Loucy (cell line): ENCODE measurements at regions not wholly inside any gene's neighbourhood (a gene's known extent, or its start where the extent isn't known, plus 50 kb on each side); places are given as distances from the start of the nearest gene placed in this dataset.

Experiments
- CTCF ChIP-seq: fragments of 200-600 bp; sonication (generic); conservative IDR thresholded peaks from 2 replicates; pipeline ENCODE4 v1.5.1; 2014; ENCODE audit warnings: mild to moderate bottlenecking, antibody characterized with exemption, low read length
- EZH2phosphoT487 ChIP-seq: fragments of 200-600 bp; IDR thresholded peaks from 2 replicates; pipeline ENCODE4 v1.6.1; 2018; ENCODE audit warnings: antibody characterized with exemption, mild to moderate bottlenecking, moderate library complexity, borderline replicate concordance

- no peak for TF ChIP-seq CTCF
- no peak for TF ChIP-seq EZH2phosphoT487
Observed at GRCh38 chr13:48165063-48165462, 67.9 kb upstream of the ITM2B start.
